NCI-H345 treated with DMSO at 0.1 percent for 48 hours (cell line): ENCODE measurements at regions not wholly inside any gene's neighbourhood (a gene's known extent, or its start where the extent isn't known, plus 50 kb on each side); places are given as distances from the start of the nearest gene placed in this dataset.

Source experiments
- DNase-seq: peaks from one replicate; lab custom pipeline; 2025; ENCODE audit not compliant: unreplicated experiment; lab: John Stamatoyannopoulos, UW

DNA sequence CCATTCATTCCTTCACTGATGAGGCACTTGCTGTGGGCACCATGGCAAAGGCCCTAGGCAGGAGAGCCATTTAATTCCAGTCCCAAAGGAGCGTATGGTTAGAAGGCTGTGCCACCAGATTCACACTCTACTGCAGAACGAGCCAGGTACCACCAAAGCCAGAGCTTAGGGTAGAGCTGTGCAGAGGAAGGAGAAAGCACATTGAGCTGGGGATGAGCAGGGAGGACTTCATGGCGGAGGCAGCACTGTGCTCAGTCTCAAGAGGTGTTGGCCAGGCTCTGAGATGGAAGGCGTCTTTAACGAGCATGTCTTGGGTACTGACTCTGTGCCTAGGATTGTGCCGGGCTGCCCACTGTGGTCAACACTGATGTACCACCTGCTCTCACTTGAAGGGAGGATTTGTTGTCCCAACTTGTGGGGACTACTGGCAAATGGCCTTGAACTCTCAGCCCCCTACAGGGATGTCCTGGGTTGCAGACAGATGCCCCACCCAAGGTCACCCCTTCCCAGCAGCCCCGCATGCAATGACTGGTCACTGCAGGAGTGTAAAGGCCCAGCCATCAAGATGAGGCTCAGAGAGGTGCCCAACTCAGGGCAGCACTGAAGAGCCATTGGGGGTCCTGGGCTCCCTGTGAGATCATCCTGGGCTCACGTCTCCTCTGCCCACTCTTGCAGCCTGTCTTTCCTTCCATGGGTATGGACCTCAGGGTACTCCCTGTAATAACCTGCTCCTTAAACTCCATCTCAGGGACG is 251.4 kb downstream of the GLI2 start:
- no peak for DNase-seq

DNA sequence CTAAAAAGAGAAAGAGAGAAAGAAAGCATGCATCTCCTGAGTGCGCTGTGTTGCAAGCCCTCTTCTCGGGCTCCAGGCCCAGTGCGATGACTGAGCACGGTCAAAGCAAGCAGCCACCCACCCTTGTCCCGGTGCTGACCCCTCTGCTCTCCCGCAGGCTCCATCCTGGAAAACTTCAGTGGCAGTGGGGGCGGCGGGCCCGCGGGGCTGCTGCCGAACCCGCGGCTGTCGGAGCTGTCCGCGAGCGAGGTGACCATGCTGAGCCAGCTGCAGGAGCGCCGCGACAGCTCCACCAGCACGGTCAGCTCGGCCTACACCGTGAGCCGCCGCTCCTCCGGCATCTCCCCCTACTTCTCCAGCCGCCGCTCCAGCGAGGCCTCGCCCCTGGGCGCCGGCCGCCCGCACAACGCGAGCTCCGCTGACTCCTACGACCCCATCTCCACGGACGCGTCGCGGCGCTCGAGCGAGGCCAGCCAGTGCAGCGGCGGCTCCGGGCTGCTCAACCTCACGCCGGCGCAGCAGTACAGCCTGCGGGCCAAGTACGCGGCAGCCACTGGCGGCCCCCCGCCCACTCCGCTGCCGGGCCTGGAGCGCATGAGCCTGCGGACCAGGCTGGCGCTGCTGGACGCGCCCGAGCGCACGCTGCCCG is 252.5 kb downstream of the GLI2 start:
- DNase-seq = no peak

DNA sequence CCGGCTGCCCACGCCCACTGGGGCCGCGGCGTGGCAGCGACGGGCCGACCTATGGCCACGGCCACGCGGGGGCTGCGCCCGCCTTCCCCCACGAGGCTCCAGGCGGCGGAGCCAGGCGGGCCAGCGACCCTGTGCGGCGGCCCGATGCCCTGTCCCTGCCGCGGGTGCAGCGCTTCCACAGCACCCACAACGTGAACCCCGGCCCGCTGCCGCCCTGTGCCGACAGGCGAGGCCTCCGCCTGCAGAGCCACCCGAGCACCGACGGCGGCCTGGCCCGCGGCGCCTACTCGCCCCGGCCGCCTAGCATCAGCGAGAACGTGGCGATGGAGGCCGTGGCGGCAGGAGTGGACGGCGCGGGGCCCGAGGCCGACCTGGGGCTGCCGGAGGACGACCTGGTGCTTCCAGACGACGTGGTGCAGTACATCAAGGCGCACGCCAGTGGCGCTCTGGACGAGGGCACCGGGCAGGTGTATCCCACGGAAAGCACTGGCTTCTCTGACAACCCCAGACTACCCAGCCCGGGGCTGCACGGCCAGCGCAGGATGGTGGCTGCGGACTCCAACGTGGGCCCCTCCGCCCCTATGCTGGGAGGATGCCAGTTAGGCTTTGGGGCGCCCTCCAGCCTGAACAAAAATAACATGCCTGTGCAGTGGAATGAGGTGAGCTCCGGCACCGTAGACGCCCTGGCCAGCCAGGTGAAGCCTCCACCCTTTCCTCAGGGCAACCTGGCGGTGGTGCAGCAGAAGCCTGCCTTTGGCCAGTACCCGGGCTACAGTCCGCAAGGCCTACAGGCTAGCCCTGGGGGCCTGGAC is 253.2 kb downstream of the GLI2 start:
- no peak for DNase-seq

DNA sequence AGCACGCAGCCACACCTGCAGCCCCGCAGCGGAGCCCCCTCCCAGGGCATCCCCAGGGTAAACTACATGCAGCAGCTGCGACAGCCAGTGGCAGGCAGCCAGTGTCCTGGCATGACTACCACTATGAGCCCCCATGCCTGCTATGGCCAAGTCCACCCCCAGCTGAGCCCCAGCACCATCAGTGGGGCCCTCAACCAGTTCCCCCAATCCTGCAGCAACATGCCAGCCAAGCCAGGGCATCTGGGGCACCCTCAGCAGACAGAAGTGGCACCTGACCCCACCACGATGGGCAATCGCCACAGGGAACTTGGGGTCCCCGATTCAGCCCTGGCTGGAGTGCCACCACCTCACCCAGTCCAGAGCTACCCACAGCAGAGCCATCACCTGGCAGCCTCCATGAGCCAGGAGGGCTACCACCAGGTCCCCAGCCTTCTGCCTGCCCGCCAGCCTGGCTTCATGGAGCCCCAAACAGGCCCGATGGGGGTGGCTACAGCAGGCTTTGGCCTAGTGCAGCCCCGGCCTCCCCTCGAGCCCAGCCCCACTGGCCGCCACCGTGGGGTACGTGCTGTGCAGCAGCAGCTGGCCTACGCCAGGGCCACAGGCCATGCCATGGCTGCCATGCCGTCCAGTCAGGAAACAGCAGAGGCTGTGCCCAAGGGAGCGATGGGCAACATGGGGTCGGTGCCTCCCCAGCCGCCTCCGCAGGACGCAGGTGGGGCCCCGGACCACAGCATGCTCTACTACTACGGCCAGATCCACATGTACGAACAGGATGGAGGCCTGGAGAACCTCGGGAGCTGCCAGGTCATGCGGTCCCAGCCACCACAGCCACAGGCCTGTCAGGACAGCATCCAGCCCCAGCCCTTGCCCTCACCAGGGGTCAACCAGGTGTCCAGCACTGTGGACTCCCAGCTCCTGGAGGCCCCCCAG is 254.1 kb downstream of the GLI2 start:
- no peak for DNase-seq

DNA sequence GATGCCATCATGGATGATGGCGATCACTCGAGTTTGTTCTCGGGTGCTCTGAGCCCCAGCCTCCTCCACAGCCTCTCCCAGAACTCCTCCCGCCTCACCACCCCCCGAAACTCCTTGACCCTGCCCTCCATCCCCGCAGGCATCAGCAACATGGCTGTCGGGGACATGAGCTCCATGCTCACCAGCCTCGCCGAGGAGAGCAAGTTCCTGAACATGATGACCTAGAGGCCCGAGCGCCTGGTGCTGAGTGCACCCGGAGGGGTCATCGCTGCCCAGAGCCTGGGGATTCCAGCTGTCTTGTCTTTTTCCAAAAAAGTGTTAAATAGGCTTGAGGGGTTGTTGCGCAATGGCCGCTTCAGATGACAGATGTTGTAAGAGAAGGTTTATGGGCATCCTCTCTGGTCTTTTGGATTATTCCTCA is 254.8 kb downstream of the GLI2 start:
- DNase-seq = no peak

DNA sequence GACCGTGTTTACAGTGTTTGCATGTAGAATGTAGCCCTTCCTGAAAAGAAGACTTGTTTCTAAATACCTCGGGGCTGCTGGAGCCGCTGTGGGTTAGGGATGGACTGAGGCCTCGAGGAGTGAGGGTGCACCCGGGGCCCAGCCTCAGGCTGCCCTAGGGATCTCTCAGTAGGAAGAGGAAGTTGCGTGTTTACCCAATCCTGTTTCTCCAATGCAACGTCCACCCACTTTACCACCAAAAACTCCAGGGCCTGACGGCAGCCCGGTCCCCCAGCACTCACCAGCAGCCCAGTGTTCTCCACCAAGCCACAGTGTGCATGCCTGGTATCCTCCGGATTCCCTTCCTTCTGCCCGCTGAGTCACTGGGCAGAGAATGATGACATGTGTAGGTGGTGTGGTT is 255.8 kb downstream of the GLI2 start:
- DNase-seq = no peak

DNA sequence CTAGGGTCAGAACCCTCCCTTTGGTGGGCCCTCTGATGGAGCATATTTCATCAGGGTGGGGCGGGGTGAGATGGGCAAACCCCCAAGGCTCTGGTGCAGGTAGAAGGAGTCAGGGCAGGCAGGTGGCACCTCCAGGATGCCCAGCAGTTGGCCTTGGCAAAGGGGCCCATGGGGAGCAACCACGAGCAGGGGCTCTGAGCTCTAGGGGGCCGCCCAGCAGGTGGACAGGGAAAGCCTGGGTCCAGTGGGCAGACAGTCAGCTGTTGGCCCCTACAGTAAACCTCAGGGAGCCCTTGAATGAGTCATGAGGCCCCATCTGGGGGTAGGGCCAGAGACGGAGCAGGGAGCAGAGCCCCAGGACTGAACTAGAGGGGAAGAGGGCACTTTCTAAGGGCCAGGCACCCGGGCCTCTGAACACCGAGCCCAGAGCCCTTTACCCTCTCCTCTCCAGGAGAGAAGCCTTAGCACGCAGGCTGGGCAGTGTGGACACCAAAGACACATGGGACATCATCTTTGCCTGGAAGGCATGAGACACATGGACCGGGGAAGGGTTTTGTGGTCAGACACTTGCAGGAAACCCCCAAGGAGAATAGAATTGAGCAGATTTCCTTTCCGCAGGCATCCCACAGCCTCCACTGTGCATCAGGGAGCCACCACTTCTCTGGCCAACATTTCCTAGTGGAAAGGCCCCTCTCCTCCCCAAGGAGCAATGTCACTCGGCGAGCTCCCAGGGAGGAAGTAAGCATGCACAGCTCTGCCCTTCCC is 257.3 kb downstream of the GLI2 start:
- DNase-seq = no peak

DNA sequence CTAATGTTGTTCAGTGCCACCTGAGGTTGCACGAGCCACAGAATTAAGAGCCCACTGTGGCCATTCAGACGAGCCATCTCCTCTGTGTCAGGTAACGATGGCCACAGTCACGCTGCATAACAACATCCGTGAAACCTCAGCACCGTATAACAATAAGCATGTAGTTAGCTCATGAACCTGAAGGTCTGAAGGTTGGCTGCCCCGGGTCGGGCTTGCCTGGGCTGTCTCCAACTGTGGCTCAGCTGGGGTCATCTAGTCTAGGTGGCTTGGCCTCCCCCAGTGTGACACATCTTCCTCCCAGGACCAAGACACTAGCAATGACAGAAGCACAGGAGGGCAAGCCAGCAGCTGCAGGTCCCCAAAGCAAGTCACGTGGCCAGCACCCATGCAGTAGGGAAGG is 258.0 kb downstream of the GLI2 start:
- DNase-seq = no peak

DNA sequence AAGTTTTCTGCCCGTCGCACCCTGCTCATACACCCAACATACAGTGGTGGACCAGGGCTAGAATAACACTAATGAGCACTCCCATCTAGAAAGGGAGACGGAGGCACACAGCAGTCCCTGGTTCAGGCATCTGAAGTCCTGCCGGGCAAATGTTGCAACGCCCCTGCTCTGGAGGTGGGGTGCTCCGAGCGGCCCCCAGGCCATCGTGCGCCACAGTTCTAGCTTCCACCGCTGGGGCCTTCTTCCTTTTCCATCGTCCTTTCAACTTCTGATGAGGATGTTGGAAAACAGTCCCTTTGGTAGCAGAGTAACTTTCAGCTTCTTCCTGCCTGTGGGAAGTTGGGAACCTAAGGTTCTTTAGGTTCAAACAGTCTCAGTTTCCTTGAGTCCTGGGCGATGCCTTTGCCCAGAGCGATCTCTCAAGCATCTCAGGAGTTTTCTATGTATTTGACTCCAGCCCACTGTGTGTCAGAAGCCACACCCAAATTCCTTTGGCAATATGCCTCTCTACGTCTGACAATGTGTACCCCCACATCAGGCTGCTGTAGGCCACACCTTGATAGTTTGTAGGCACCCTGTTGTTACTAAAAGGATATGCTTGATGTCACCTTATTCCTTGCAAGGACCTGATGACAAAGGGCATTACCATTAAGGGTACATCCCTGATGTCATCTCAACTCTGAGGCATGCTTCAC is 258.8 kb downstream of the GLI2 start:
- DNase-seq = no peak

DNA sequence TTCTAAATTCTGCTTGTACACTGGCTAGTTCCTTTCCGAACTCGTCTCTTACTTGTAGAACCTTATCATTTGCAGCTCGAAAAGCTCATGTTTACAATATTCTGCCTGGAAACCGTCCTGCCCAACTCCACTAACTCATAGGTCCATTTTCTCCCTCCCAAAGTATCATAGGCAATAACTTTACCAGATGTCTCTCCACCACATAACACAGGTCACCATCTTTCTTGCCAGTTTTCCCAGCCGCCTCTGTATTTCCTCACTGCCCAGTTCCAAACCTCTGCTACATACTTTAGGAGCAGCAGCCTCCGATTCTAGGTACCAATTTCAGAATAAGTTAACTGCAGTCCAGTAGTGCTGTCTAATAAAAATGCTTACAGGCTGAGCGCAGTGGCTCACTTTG is 259.5 kb downstream of the GLI2 start:
- DNase-seq = no peak

DNA sequence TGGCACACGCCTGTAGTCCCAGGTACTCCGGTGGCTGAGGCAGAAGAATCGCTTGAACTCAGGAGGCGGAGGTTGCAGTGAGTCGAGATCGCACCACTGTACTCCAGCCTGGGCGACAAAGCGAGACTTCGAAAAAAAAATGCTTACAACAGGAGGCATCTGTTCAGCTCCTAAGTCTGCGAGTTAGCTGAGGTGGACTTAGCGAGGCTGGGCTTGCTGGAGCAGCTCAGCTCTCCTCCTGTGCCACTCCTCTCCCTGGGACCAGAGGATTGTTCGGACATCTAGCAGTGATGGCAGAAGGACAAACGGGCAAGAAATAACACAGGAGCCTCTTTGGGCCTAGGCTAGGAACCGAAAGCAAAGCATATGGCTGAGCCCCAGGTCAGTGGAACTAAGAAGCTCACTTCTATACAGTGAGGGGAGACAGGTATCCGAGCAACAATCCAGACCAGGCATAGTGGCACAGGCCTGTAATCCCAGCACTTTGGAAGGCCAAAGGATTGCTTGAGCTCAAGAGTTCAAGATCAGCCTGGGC is 260.1 kb downstream of the GLI2 start:
- no peak for DNase-seq

DNA sequence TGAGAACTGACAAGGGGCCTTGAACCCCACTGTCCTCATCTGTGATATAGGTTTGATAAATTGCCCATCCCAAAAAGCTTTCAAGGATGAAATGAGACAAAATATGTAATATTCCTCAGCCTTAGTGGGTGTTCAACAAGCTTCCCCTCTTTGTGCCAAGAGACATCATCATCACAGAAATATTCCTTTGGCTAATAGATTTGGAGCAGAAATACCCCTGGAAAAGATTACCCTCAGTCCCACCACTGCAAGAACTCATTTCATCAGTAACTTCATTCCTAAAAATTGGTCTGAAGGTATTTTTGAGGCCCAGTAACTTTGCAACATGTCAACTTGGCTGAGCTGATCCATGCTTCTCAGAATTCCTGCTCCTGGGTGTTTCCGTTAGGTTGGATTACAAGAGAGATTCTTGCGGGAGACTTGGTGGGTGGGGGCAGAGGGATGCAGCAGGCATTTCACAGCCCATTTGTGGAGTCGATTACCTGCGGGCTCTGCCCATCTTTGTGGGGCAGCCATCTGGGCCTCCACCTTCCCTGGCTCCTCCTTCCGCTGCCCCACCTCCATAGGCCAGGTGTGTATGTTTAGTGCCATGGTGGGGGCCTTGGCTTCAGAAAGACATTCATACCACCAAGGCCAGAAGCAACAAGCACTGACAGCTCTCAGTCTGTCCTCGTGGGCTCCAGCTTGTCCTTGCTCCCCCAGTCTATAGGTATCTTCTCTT is 263.9 kb downstream of the GLI2 start:
- DNase-seq = no peak

DNA sequence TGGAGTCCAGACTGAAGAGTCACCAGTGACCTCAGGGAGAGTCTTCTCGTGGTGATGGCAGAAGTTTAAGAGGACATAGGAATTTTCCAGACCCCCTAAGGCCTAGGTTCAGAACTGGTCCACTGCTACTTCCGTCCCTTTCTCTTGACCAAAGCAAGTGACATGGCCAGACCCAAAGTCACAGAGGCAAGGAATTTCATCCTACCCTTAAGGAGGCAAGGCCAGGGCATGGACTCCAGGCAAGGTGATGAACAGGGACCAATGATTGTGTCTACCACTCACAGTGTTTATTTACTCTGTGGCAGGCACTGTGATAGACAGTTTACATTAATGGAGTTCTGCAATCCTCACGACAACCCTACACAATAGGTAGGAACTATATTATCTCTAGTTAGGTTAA is 265.1 kb downstream of the GLI2 start:
- no peak for DNase-seq

DNA sequence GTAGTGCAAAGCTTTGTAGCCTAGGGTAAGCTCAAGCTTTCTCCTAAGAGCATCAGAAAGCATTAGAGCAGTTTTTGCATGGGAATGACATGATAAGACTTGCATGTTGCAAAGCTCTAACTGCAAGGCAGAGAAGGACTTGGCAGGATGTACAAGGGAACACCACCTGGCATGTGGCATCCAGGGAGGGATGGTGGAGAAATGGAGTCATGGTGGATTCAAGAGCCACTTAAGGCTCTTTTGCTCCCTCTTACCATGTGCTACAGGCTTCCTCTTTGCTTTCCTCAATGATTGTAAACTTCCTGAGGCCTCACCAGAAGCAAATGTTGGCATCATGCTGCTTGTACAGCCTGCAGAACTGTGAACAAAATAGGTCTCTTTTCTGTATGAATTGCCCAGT is 266.0 kb downstream of the GLI2 start:
- DNase-seq = no peak

DNA sequence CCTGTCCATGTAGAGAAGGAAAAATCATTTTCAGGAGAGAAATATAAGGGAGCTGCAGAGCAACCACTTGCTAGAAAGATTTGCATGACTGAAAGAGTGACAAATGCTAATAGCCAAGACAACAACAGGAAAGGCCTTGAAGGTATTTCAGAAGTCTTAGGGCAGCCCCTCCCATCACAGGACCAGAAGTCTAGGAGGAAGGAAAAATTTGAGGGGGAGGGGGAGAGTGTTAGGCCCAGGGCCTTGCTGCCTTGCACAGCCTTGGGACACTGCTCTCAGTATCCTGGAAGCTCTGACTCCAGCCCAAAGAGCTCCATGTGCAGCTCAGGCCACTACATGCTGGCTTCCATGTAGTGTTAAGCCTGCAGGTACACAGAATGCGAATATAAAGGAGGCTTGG is 266.9 kb downstream of the GLI2 start:
- no peak for DNase-seq

DNA sequence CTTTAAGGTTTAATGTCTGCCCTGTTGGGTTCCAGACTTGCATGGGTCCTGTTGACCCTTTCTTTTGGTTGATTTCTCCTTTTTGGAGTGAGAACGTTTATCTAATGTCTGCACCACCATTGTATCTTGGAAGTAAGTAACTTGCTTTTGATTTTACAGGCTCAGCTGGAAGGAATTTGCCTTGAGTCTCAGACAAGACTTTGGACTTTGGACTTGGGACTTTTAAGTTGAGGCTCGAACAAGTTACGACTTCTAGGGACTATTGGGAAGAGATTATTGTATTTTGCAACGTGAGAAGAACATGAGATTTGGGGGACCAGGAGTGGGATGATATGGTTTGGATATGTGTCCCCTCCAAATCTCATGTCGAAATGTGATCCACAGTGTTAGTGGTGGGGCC is 267.7 kb downstream of the GLI2 start:
- no peak for DNase-seq

DNA sequence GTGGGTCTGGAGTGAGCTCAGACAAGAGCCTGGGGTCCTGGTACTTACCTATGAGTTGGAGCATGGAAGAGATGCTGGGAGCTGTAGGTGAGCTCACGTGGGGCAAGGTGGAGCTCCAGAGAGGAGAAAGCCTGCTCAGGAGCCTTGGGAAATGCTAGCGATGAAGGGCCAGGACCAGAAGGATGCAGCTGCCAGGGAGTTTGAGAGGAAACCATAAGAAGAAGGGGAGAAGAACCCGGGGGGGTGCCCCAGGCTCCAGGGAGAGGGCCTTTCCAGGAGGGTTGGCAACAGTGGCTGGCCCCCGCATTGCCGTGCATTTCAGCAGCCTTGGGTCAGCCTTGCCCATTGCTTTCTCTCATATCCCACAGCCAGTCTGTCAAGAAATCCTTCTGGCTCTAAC is 268.7 kb downstream of the GLI2 start:
- no peak for DNase-seq

DNA sequence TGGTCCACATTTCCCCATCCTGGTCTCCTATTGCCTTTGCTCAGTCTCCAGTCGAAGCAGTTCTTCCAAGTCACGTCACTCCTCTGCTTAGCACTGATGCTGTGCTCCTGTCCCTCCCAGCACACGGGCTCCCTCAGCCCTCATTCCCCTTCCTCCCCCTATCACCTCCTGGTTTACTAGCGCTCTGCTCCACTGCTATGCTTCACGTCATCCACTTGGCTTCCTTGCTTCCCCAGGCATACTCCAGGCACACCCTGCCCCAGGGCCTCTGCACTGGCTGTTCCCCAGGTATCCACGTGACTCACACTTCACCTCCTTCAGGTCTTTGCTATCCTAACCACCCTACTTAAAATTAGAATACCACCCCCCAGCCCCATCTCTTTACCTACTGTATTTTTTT is 269.3 kb downstream of the GLI2 start:
- no peak for DNase-seq

DNA sequence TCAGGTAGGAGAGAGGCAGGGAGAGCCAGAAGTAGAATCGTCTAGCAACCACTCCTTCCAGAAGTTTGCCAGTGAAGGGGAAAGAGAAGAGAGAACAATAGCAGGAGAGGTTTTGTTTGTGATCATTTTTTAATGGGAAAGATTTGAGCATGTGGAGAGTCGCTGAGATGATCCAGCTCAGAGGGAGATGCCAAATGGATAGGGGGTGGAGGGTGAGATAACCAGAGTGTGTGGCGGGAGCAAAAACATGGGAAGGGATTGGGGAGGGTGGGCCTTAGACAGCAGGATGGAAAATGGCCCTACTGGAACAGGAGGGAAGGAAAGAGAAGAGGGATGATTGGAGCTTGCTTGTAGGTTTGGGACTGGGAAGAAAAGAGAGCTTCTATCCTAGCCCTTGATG is 269.8 kb downstream of the GLI2 start:
- no peak for DNase-seq
